ENCODE measurements at regions not wholly inside any gene's neighbourhood (a gene's known extent, or its start where the extent isn't known, plus 50 kb on each side); places are given as distances from the start of the nearest gene placed in this dataset.

DNA sequence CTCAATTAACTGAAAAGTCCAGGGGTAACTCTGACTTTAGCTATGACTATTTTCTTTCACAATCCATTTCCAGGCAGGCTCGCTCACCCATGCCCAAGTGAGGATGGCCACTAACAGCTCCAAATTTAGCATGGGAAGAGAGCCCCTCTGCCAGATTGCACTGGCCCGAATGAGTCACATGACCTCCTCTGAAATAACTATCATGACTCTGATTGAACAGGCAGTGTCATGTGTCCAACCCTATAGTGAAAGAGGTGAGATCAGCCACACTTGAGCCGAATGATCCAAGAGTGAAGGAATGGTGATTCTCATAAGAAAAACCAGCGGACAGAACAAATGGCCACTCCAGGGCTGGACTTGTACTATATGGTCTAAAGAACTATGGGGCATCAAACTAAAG, 242.3 kb downstream of the NSG2 start:
- Mint-ChIP-seq H3K4me3 (no peak overlapping the region), H3K27ac (no peak overlapping the region), H3K9me3 (peaks cover 9% of the 10 kb centered on the region), H3K4me1 (no peaks in the 10 kb centered on the region), H3K27me3 (ENCODE audit: low read depth) (peaks cover 26% of the 10 kb centered on the region), H3K36me3 (ENCODE audit: low read depth) (no peaks in the 10 kb centered on the region)
- TF ChIP-seq, protein P1, sequence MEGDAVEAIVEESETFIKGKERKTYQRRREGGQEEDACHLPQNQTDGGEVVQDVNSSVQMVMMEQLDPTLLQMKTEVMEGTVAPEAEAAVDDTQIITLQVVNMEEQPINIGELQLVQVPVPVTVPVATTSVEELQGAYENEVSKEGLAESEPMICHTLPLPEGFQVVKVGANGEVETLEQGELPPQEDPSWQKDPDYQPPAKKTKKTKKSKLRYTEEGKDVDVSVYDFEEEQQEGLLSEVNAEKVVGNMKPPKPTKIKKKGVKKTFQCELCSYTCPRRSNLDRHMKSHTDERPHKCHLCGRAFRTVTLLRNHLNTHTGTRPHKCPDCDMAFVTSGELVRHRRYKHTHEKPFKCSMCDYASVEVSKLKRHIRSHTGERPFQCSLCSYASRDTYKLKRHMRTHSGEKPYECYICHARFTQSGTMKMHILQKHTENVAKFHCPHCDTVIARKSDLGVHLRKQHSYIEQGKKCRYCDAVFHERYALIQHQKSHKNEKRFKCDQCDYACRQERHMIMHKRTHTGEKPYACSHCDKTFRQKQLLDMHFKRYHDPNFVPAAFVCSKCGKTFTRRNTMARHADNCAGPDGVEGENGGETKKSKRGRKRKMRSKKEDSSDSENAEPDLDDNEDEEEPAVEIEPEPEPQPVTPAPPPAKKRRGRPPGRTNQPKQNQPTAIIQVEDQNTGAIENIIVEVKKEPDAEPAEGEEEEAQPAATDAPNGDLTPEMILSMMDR (IDR thresholded peaks at IDR 0.05; ENCODE audit: unreplicated experiment in 3 of 3), result no peak

DNA sequence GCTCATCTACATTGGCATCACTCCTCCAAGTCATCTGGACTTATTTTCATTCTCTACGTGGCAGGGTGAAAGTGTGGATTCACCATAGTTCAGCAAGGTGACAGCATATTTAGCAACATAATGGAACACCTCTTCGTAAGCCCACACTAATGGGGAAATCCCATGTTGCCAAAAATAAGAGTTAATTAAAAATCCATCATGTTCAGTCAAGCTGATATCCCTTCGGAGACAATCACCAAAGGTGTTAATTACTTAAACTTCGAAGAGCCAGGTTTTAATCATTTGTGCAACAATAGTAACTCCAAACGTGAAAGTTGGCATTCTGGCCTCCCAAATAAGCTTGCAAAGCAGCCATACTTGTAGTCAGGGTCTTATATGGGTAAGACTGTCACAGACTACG, 242.9 kb downstream of the NSG2 start:
- H3K4me1 Mint-ChIP-seq, result no peaks in the 10 kb centered on the region
- no peak overlapping the region for H3K27ac Mint-ChIP-seq
- peaks cover 29% of the 10 kb centered on the region for H3K27me3 Mint-ChIP-seq (ENCODE audit: low read depth)
- no peaks in the 10 kb centered on the region for H3K36me3 Mint-ChIP-seq (ENCODE audit: low read depth)
- H3K4me3 Mint-ChIP-seq, result no peak overlapping the region
- TF ChIP-seq, protein P1 (IDR thresholded peaks at IDR 0.05; ENCODE audit: unreplicated experiment in 3 of 3), result no peak
- H3K9me3 Mint-ChIP-seq, result peaks cover 9% of the 10 kb centered on the region

DNA sequence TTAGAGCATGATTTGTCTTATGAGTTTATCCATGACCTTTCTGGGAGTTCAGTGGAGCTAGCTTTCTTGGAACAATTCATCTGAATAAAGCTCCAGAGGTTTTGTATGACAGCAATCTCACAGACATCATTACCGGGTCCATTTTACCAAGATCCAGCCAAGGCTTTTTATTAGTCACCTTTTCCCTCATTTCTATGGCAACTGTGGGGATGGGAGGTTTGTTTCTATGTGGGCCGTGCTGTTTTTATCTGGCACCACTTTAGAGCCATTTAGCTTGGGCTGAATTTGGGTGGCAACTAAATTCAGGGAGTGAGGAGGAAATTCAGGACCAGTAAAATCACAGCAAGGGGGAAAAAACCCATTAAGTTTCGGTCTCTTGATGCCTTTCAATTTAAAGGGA, 245.7 kb downstream of the NSG2 start:
- Mint-ChIP-seq H3K4me3 (no peak overlapping the region), H3K9me3 (peaks cover 12% of the 10 kb centered on the region), H3K27me3 (ENCODE audit: low read depth) (peaks cover 21% of the 10 kb centered on the region), H3K4me1 (no peaks in the 10 kb centered on the region), H3K27ac (no peak overlapping the region), H3K36me3 (ENCODE audit: low read depth) (no peaks in the 10 kb centered on the region)
- TF ChIP-seq, protein P1 (IDR thresholded peaks at IDR 0.05; ENCODE audit: unreplicated experiment in 3 of 3), result no peak

DNA sequence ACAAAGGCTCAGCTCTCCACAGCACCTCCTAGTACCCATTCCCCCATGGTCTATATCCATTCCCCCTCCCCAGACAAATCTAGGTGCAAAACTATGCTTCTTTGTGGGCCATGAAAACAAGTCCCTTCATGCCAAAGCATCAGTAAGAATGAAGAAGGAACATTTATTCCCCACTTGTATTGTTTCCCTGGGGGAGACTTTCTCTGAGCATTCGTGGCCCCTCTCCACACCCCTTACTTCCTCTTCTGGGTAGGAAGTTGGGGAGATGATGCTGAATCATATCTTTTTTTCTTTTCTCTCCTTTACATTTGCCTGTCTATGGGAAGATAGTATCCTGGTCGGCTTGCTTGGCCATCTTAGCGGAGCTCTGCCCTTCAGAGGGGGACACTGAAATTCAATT, 246.8 kb downstream of the NSG2 start:
- Mint-ChIP-seq H3K4me3 (no peak overlapping the region), H3K27ac (no peak overlapping the region), H3K27me3 (ENCODE audit: low read depth) (peaks cover 21% of the 10 kb centered on the region), H3K9me3 (peaks cover 12% of the 10 kb centered on the region), H3K36me3 (ENCODE audit: low read depth) (no peaks in the 10 kb centered on the region), H3K4me1 (no peaks in the 10 kb centered on the region)
- TF ChIP-seq, protein P1 (IDR thresholded peaks at IDR 0.05; ENCODE audit: unreplicated experiment in 3 of 3), result no peak

DNA sequence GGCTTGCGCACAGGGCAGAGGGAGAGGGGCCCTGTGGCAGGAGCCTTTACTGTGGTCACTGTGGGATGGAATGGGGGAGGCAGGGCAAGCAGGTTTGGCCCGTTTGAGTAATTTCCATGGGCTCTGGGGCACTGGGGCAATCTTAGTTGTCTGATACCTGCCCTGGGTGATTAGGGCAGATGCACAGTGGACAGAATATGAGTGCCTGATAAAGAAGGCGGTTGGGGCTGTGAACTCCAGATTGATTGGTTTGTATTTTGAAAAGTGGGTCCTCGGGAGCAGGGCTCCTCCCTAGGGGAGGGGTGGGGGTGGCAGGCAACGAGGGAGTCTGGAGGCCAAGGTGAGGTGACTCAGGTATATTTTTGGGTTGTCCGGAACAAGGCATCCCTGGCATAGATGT, 247.5 kb downstream of the NSG2 start:
- no peak overlapping the region for H3K4me3 Mint-ChIP-seq
- H3K36me3 Mint-ChIP-seq (ENCODE audit: low read depth), result no peaks in the 10 kb centered on the region
- peaks cover 12% of the 10 kb centered on the region for H3K9me3 Mint-ChIP-seq
- TF ChIP-seq, protein P1 (IDR thresholded peaks at IDR 0.05; ENCODE audit: unreplicated experiment in 3 of 3), result no peak
- no peak overlapping the region for H3K27ac Mint-ChIP-seq
- H3K4me1 Mint-ChIP-seq, result no peaks in the 10 kb centered on the region
- peaks cover 21% of the 10 kb centered on the region for H3K27me3 Mint-ChIP-seq (ENCODE audit: low read depth)

DNA sequence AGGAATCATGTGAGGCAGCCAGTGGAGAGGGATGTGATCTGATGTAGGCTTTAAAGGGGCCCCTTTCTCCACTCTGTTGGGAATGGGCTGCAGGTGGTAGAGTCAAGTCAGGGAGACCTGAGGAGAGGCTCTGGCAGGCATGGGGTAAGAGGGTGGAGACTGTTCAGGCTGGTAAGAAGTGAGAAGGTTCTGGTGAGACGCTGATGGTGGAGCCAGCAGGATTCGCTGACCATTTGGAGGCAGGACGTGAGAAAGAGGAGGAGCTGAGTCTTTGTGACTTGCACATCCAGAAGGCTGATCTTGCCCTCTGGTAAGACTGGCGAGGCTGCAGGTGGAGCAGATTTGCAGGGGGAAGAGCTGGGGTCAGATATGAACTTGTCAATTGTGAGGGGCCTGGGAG, 248.0 kb downstream of the NSG2 start:
- H3K27ac Mint-ChIP-seq, result no peak overlapping the region
- H3K36me3 Mint-ChIP-seq (ENCODE audit: low read depth), result no peaks in the 10 kb centered on the region
- no peaks in the 10 kb centered on the region for H3K4me1 Mint-ChIP-seq
- peaks cover 21% of the 10 kb centered on the region for H3K27me3 Mint-ChIP-seq (ENCODE audit: low read depth)
- TF ChIP-seq, protein P1 (IDR thresholded peaks at IDR 0.05; ENCODE audit: unreplicated experiment in 3 of 3), result no peak
- H3K4me3 Mint-ChIP-seq, result no peak overlapping the region
- H3K9me3 Mint-ChIP-seq, result peaks cover 13% of the 10 kb centered on the region

Measured in nephron (organoid).